PFSK-1 (cell line): ENCODE measurements at regions not wholly inside any gene's neighbourhood (a gene's known extent, or its start where the extent isn't known, plus 50 kb on each side); places are given as distances from the start of the nearest gene placed in this dataset.

ENCODE experiments used
- FOXP2 ChIP-seq: optimal IDR thresholded peaks from 2 replicates; pipeline ENCODE3; 2011; ENCODE audit warnings: borderline replicate concordance, control low read depth, inconsistent platforms; ENCODE audit not compliant: insufficient read depth; ENCODE audit errors: extremely low read length, extremely low read depth
- POLR2AphosphoS5 ChIP-seq: IDR thresholded peaks from 2 replicates; pipeline ENCODE4 v1.6.1; 2012; ENCODE audit warnings: low read depth, mild to moderate bottlenecking, control low read depth, low read length, moderate library complexity
- SIN3A ChIP-seq: IDR thresholded peaks from 2 replicates; pipeline ENCODE4 v1.6.1; 2012; ENCODE audit warnings: mild to moderate bottlenecking, low read length, moderate library complexity, borderline replicate concordance; ENCODE audit not compliant: insufficient read depth
- TAF1 ChIP-seq: IDR thresholded peaks from 2 replicates; pipeline ENCODE4 v1.6.1; 2012; ENCODE audit warnings: low read length, control low read depth, borderline replicate concordance; ENCODE audit not compliant: insufficient read depth
- TF ChIP-seq, protein P1 (sequence below), 2 experiments: IDR thresholded peaks; 2 replicates each; pipeline versions ENCODE4 v1.6.1 to v1.8.0; 2011 to 2012; ENCODE audit warnings: low read depth in 2 of 2, low read length in 2 of 2, control low read depth in 1 of 2, inconsistent platforms in 1 of 2, mild to moderate bottlenecking in 1 of 2, moderate library complexity in 1 of 2; ENCODE audit not compliant: insufficient read depth in 1 of 2

DNA sequence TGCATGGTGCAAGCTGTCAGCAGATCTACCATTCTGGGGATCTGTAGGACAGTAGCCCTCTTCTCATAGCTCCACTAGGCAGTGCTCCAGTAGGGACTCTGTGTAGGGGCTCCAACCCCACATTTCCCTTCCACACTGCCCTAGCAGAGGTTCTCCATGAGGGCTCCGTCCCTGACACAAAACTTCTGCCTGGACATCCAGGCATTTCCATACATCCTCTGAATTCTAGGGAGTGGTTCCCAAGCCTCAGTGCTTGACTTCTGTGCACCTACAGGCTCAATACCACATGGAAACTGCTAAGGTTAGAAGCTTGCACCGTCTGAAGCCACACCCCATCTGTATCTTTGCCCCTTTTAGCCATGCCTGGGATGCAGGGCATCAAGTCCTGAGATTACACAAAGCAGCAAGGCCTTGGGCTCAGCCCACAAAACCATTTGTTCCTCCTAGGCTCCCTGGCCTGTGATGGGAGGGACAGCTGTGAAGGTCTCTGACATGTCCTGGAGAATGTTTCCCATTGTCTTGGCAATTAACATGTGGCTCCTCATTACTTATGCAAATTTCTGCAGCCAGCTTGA is 117.0 kb upstream of the NFIA start:
- no peak for TF ChIP-seq FOXP2
- TF ChIP-seq, protein P1, sequence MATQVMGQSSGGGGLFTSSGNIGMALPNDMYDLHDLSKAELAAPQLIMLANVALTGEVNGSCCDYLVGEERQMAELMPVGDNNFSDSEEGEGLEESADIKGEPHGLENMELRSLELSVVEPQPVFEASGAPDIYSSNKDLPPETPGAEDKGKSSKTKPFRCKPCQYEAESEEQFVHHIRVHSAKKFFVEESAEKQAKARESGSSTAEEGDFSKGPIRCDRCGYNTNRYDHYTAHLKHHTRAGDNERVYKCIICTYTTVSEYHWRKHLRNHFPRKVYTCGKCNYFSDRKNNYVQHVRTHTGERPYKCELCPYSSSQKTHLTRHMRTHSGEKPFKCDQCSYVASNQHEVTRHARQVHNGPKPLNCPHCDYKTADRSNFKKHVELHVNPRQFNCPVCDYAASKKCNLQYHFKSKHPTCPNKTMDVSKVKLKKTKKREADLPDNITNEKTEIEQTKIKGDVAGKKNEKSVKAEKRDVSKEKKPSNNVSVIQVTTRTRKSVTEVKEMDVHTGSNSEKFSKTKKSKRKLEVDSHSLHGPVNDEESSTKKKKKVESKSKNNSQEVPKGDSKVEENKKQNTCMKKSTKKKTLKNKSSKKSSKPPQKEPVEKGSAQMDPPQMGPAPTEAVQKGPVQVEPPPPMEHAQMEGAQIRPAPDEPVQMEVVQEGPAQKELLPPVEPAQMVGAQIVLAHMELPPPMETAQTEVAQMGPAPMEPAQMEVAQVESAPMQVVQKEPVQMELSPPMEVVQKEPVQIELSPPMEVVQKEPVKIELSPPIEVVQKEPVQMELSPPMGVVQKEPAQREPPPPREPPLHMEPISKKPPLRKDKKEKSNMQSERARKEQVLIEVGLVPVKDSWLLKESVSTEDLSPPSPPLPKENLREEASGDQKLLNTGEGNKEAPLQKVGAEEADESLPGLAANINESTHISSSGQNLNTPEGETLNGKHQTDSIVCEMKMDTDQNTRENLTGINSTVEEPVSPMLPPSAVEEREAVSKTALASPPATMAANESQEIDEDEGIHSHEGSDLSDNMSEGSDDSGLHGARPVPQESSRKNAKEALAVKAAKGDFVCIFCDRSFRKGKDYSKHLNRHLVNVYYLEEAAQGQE (IDR thresholded peaks at IDR 0.05; ENCODE audit: insufficient read depth in 1 of 2, low read depth in 2 of 2, low read length in 2 of 2), result no peak

DNA sequence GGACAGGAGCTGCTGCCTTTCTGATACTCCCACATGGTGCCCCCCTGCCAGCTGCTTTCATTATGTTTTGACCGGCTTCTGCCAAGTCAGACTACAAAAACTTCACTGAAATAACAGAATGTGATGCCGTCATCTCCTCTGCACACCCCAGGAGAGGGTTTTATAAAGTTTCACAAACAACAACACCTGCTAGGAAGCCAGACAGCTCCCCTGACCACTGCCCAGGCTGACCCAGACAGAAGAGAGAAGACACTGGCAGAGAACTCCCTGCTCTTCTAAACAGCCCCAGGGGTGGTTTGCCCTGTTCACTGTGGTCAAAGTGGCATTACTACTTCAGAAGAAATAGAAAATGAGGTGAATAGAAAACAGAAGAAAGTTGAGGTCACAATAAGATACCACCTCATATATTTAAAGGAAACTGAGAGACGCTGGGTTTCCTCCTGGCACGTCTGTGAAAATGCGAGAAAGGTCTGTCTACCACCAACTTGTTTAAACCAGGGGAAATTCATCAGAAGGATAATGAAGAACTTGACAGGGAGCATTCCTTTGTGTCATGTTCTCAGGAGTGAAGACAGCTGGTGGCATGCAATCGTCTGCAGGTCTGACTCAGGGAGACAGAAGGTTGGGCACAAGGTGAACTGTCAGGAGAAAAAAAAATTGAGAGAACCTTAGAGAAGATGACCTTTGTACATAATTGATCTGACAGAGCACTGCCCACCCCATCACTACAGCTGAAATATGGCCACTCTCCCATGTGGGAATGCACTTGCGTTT is 119.0 kb upstream of the NFIA start:
- no peak for TF ChIP-seq POLR2AphosphoS5
- TF ChIP-seq FOXP2, result no peak
- TF ChIP-seq SIN3A, result no peak
- no peak for TF ChIP-seq TAF1
- TF ChIP-seq, protein P1 (IDR thresholded peaks at IDR 0.05; ENCODE audit: insufficient read depth in 1 of 2, low read depth in 2 of 2, low read length in 2 of 2), result no peak

DNA sequence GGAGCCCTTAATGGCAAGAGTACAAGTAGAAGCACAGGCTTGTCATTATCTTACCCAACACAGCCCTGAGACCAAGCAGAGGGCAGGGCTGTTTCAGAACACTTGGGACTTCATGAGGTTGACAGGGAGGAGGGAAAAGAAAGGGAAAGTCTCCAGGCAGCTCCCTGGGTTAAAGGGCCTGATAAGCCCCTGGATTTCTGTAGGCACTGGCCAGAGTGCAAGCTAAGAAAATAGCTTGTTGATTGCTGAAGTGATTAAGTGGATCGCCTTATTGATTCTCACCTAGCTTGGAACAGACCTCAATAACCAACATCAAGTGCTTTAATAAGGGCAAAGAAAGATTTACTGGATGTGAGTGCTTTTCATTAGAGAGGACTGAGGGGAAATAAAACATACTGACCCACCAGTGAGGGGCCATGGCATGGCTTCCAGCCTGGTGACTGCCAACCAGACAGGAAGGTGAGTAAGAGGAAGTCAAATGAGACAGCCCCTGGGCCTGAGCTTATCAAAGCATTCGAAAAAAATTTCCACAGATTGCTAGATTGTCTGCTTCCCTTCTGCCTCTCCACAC is 121.4 kb upstream of the NFIA start:
- TF ChIP-seq POLR2AphosphoS5, result no peak
- TF ChIP-seq, protein P1 (IDR thresholded peaks at IDR 0.05; ENCODE audit: insufficient read depth in 1 of 2, low read depth in 2 of 2, low read length in 2 of 2), result no peak
- no peak for TF ChIP-seq FOXP2

DNA sequence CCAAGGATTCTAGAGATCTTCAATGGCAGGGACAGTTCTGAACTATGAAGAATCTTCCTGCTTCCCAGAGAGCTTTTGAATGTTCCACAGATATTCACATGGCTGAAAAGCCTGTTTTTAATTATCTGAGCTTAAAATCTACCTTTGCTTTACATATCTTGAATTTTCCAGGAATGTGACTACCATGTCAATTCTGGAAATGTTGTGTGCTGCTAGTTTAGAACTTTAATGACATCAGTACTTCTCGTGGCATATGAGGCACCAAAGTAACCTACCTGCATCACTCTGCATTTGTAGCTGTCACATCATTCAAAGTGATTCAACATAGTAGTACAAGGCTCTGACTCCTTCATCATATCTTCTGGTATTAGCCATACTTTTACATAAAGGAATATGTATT is 122.7 kb upstream of the NFIA start:
- no peak for TF ChIP-seq POLR2AphosphoS5
- TF ChIP-seq, protein P1 (IDR thresholded peaks at IDR 0.05; ENCODE audit: insufficient read depth in 1 of 2, low read depth in 2 of 2, low read length in 2 of 2), result no peak
- no peak for TF ChIP-seq SIN3A
- TF ChIP-seq FOXP2, result no peak
- no peak for TF ChIP-seq TAF1
